C4-2B (cell line): ENCODE measurements at regions not wholly inside any gene's neighbourhood (a gene's known extent, or its start where the extent isn't known, plus 50 kb on each side); places are given as distances from the start of the nearest gene placed in this dataset.

Experiments used
- H3K27ac ChIP-seq: fragments of 450-650 bp; 2 replicates; pipeline ENCODE4 v1.5.1; 2017
- CTCF ChIP-seq: fragments of 450-650 bp; conservative IDR thresholded peaks from 2 replicates; pipeline ENCODE4 v1.5.1; 2017; ENCODE audit warnings: mild to moderate bottlenecking
- ZFX ChIP-seq: fragments of 450-650 bp; IDR thresholded peaks from 2 replicates; pipeline ENCODE4 v1.6.1; 2017

- H3K27ac ChIP-seq: no peak overlapping the region
- no peak for TF ChIP-seq ZFX
- no peak for TF ChIP-seq CTCF
These were observed 195.4 kb downstream of the SLIT2 start for GRCh38 chr4:20447103-20447502.

GRCh38 chr4:20451986-20452385 lies 200.3 kb downstream of the SLIT2 start:
- TF ChIP-seq CTCF (no peak), ZFX (no peak)

GRCh38 chr4:20454515-20454914 lies 202.8 kb downstream of the SLIT2 start:
- TF ChIP-seq CTCF: no peak
- TF ChIP-seq ZFX: no peak
- H3K27ac ChIP-seq: no peak overlapping the region

More at GRCh38 chr4:20451986-20452385, 200.3 kb downstream of the SLIT2 start:
- H3K27ac ChIP-seq: no peak overlapping the region

GRCh38 chr4:20456407-20456806 lies 204.7 kb downstream of the SLIT2 start:
- TF ChIP-seq CTCF (no peak), ZFX (no peak)

GRCh38 chr4:20462426-20463175 lies 210.9 kb downstream of the SLIT2 start:
- H3K27ac ChIP-seq: no peak overlapping the region
- no peak for TF ChIP-seq ZFX
- no peak for TF ChIP-seq CTCF

More at GRCh38 chr4:20456407-20456806, 204.7 kb downstream of the SLIT2 start:
- H3K27ac ChIP-seq: no peak overlapping the region

GRCh38 chr4:20463176-20463430 lies 211.4 kb downstream of the SLIT2 start:
- TF ChIP-seq CTCF (no peak), ZFX (no peak)
- no peak overlapping the region for H3K27ac ChIP-seq

- TF ChIP-seq CTCF (no peak), ZFX (no peak)
These were observed 212.7 kb downstream of the SLIT2 start for GRCh38 chr4:20464381-20464780.

More at GRCh38 chr4:20464381-20464780, 212.7 kb downstream of the SLIT2 start:
- H3K27ac ChIP-seq: no peak overlapping the region
